HG02884 (cell line): ENCODE measurements at regions not wholly inside any gene's neighbourhood (a gene's known extent, or its start where the extent isn't known, plus 50 kb on each side); places are given as distances from the start of the nearest gene placed in this dataset.

Experiments
- ATAC-seq: cut with Tn5 transposase; IDR thresholded peaks from one replicate; pipeline ENCODE4 v1.9.1; 2021; ENCODE audit warnings: mild to moderate bottlenecking, moderate library complexity; ENCODE audit not compliant: unreplicated experiment

GRCh38 chr7:20932785-20933527, 146.3 kb upstream of the SP8 start:
- no peak for ATAC-seq

- no peak for ATAC-seq
These were observed 158.8 kb upstream of the SP8 start for GRCh38 chr7:20945451-20945850.

- no peak for ATAC-seq
These were observed 166.2 kb upstream of the SP8 start for GRCh38 chr7:20952916-20953315.

- ATAC-seq, result no peak
These were observed 168.3 kb upstream of the SP8 start for GRCh38 chr7:20954711-20955619.

- ATAC-seq, result no peak
These were observed 171.9 kb upstream of the SP8 start for GRCh38 chr7:20958572-20958971.

- no peak for ATAC-seq
These were observed 172.6 kb upstream of the SP8 start for GRCh38 chr7:20959281-20959680.

- ATAC-seq, result no peak
These were observed 177.0 kb upstream of the SP8 start for GRCh38 chr7:20963556-20964280.

- ATAC-seq, result no peak
These were observed 177.7 kb upstream of the SP8 start for GRCh38 chr7:20964281-20964918.

GRCh38 chr7:20971219-20971618, 184.5 kb upstream of the SP8 start:
- no peak for ATAC-seq

GRCh38 chr7:20980232-20980631, 193.5 kb upstream of the SP8 start:
- no peak for ATAC-seq

GRCh38 chr7:20980668-20981264, 194.1 kb upstream of the SP8 start:
- no peak for ATAC-seq

- no peak for ATAC-seq
These were observed 201.7 kb upstream of the SP8 start for GRCh38 chr7:20988340-20988739.

- ATAC-seq, result no peak
These were observed 204.9 kb upstream of the SP8 start for GRCh38 chr7:20991544-20991943.

- no peak for ATAC-seq
These were observed 207.0 kb upstream of the SP8 start for GRCh38 chr7:20993693-20994092.

GRCh38 chr7:20998309-20998708, 211.6 kb upstream of the SP8 start:
- no peak for ATAC-seq

GRCh38 chr7:21011153-21011552, 224.5 kb upstream of the SP8 start:
- ATAC-seq, result no peak

- no peak for ATAC-seq
These were observed 227.3 kb upstream of the SP8 start for GRCh38 chr7:21013765-21014539.

GRCh38 chr7:21020667-21021066, 234.0 kb upstream of the SP8 start:
- no peak for ATAC-seq

- no peak for ATAC-seq
These were observed 237.3 kb upstream of the SP8 start for GRCh38 chr7:21023841-21024484.
